K562 (cell line): ENCODE measurements at regions not wholly inside any gene's neighbourhood (a gene's known extent, or its start where the extent isn't known, plus 50 kb on each side); places are given as distances from the start of the nearest gene placed in this dataset.

Experiments
- ATAC-seq: fragments of 200-7000 bp; cut with Tn5 transposase; 3 replicates; pipeline ENCODE4 v1.9.1; 2020; ENCODE audit warnings: moderate library complexity
- BruUV-seq: library from RNA; stranded (reverse); fragments of 400-500 nt; replicated peaks from 2 replicates; lab custom pipeline; 2021; lab: Mats Ljungman, UMichigan
- CTCF ChIA-PET: fragments of 300-600 bp; formaldehyde crosslinking; extraction: SDS; loops from one replicate; lab custom pipeline; 2021; ENCODE audit warnings: low intra/inter-chr PET ratio; lab: Yijun Ruan, JAX
- POLR2A ChIA-PET: fragments of 300-600, 350-650 bp; sonication (Branson Sonifier 250); formaldehyde crosslinking; extraction: SDS; loops from one replicate; lab custom pipeline; 2021; ENCODE audit warnings: antibody characterized with exemption, inconsistent platforms; lab: Yijun Ruan, JAX
- DNase-seq, 4 experiments: peaks; one replicate each; pipeline versions ENCODE4 v3.0.0 to v3.0.0-alpha.2; 2011 to 2018; ENCODE audit warnings: low spot score in 3 of 4, mixed read lengths in 3 of 4; ENCODE audit errors: extremely low read depth in 1 of 4
- FAIRE-seq: peaks from 2 replicates; lab custom pipeline; 2011; peaks lifted over from hg19 to GRCh38; lab: Jason Lieb, UNC
- H2AFZ ChIP-seq: 2 replicates; pipeline ENCODE4 v1.6.0; 2011; ENCODE audit warnings: low read depth, low read length, control low read depth, inconsistent platforms
- H3K27ac ChIP-seq: fragments of 200-600 bp; 3 replicates; pipeline ENCODE4 v1.8.0; 2011; ENCODE audit warnings: low read depth, mild to moderate bottlenecking, control low read depth, inconsistent platforms, low read length, moderate library complexity, mixed read lengths; ENCODE audit errors: extremely low read depth
- H3K27me3 ChIP-seq, 2 experiments: fragments of 300-600 bp in 1 of 2; 2 replicates in 1 of 2; 3 replicates in 1 of 2; pipeline versions ENCODE4 v1.6.0 to v1.8.0; 2011; ENCODE audit warnings: inconsistent platforms in 2 of 2, low read length in 2 of 2, mild to moderate bottlenecking in 1 of 2, mixed read lengths in 1 of 2, moderate library complexity in 1 of 2; ENCODE audit not compliant: control insufficient read depth in 2 of 2, insufficient read depth in 2 of 2
- H3K36me3 ChIP-seq: fragments of 300-600 bp; 3 replicates; pipeline ENCODE4 v1.8.0; 2011; ENCODE audit warnings: mild to moderate bottlenecking, low read length, inconsistent platforms; ENCODE audit not compliant: control insufficient read depth, insufficient read depth
- H3K4me1 ChIP-seq, 2 experiments: fragments of 200-600 bp in 1 of 2; replicated peaks in 1 of 2; 2 replicates in 1 of 2; 3 replicates in 1 of 2; pipeline versions ENCODE4 v1.5.1 to v1.8.0; 2011; ENCODE audit warnings: inconsistent platforms in 2 of 2, low read length in 2 of 2, mild to moderate bottlenecking in 1 of 2, mixed read lengths in 1 of 2, moderate library complexity in 1 of 2; ENCODE audit not compliant: control insufficient read depth in 2 of 2, insufficient read depth in 2 of 2
- H3K4me2 ChIP-seq: 2 replicates; pipeline ENCODE4 v1.6.1; 2011; ENCODE audit warnings: low read length, control low read depth, inconsistent platforms, mixed read lengths; ENCODE audit not compliant: insufficient read depth
- H3K4me3 ChIP-seq: fragments of 200-600 bp; sonication (generic), shearing (Covaris generic); 2 replicates; pipeline ENCODE4 v1.5.1; 2016; ENCODE audit warnings: control low read depth, inconsistent platforms
- H3K79me2 ChIP-seq: fragments of 200-600 bp; 3 replicates; pipeline ENCODE4 v1.8.0; 2011; ENCODE audit warnings: low read length, inconsistent platforms; ENCODE audit not compliant: control insufficient read depth, insufficient read depth
- H3K9ac ChIP-seq, 2 experiments: 2 replicates each; pipeline versions ENCODE4 v1.6.0 to v1.6.1; 2011; ENCODE audit warnings: low read depth in 2 of 2, low read length in 2 of 2, control low read depth in 1 of 2, inconsistent platforms in 1 of 2, mild to moderate bottlenecking in 1 of 2, mixed read lengths in 1 of 2; ENCODE audit not compliant: insufficient read depth in 1 of 2
- H3K9me1 ChIP-seq: one replicate; pipeline ENCODE4 v1.6.0; 2011; ENCODE audit warnings: inconsistent platforms, mild to moderate bottlenecking, low read length, moderate library complexity; ENCODE audit not compliant: control insufficient read depth, insufficient read depth
- H3K9me3 ChIP-seq: replicated peaks from 2 replicates; pipeline ENCODE4 v1.5.1; 2011; ENCODE audit warnings: low read depth, low read length, inconsistent platforms; ENCODE audit not compliant: control insufficient read depth, insufficient read depth
- H4K20me1 ChIP-seq: replicated peaks from 2 replicates; pipeline ENCODE4 v1.6.1; 2011; ENCODE audit warnings: low read length, inconsistent platforms, mixed read lengths; ENCODE audit not compliant: control insufficient read depth, insufficient read depth
- BRCA1 ChIP-seq, 2 experiments: fragments of 450-650 bp in 1 of 2; sonication (generic) in 1 of 2; formaldehyde crosslinking in 1 of 2; IDR thresholded peaks; 2 replicates each; pipeline versions ENCODE4 v1.5.0 to v1.6.1; 2017 to 2020; ENCODE audit warnings: mild to moderate bottlenecking in 1 of 2, missing genetic modification reagents in 1 of 2
- BRD4 ChIP-seq: fragments of 200-600 bp; sonication (generic); IDR thresholded peaks from 2 replicates; pipeline ENCODE4 v1.6.1; 2017; ENCODE audit warnings: inconsistent platforms
- E2F4 ChIP-seq: sonication (generic); formaldehyde crosslinking; IDR thresholded peaks from 2 replicates; pipeline ENCODE4 v1.8.0; 2022; ENCODE audit warnings: mild to moderate bottlenecking, low read depth, missing genetic modification reagents
- E2F6 ChIP-seq, 2 experiments: IDR thresholded peaks; 2 replicates each; pipeline ENCODE4 v1.6.1; 2011; ENCODE audit warnings: borderline replicate concordance in 1 of 2, control low read depth in 1 of 2, low read depth in 1 of 2, low read length in 1 of 2, mild to moderate bottlenecking in 1 of 2, mixed read lengths in 1 of 2, moderate library complexity in 1 of 2; ENCODE audit not compliant: insufficient read depth in 1 of 2, insufficient read length in 1 of 2, poor library complexity in 1 of 2, severe bottlenecking in 1 of 2; ENCODE audit errors: extremely low read depth in 1 of 2
- GABPB1 ChIP-seq: sonication (generic); formaldehyde crosslinking; IDR thresholded peaks from 2 replicates; pipeline ENCODE4 v1.8.0; 2022; ENCODE audit warnings: mild to moderate bottlenecking, missing genetic modification reagents
- IRF9 ChIP-seq: fragments of 450-650 bp; IDR thresholded peaks from 2 replicates; pipeline ENCODE4 v1.6.1; 2016; ENCODE audit warnings: missing biosample characterization, missing genetic modification characterization
- KAT7 ChIP-seq: sonication (generic); formaldehyde crosslinking; IDR thresholded peaks from 2 replicates; pipeline ENCODE4 v1.8.0; 2022; ENCODE audit warnings: missing genetic modification reagents, mild to moderate bottlenecking, borderline replicate concordance
- MAFF ChIP-seq: IDR thresholded peaks from 2 replicates; pipeline ENCODE4 v1.6.1; 2012; ENCODE audit warnings: low read length, improper control_type of control experiment
- MAZ ChIP-seq, 2 experiments: fragments of 450-650 bp in 1 of 2; sonication (generic) in 1 of 2; formaldehyde crosslinking; IDR thresholded peaks in 1 of 2; conservative IDR thresholded peaks in 1 of 2; 2 replicates each; pipeline versions ENCODE4 v1.4.0 to v1.5.0; 2020; ENCODE audit warnings: mild to moderate bottlenecking in 1 of 2, missing genetic modification reagents in 1 of 2
- NR2C1 ChIP-seq, 2 experiments: fragments of 450-650 bp; IDR thresholded peaks; 2 replicates each; pipeline ENCODE4 v1.6.1; 2017; ENCODE audit warnings: mild to moderate bottlenecking in 2 of 2, antibody characterized with exemption in 1 of 2, inconsistent platforms in 1 of 2, missing compliant biosample characterization in 1 of 2, missing genetic modification characterization in 1 of 2
- PKNOX1 ChIP-seq: fragments of 450-650 bp; IDR thresholded peaks from 2 replicates; pipeline ENCODE4 v1.6.1; 2016
- TBL1XR1 ChIP-seq, 2 experiments: IDR thresholded peaks; 2 replicates each; pipeline ENCODE4 v1.6.1; 2012; ENCODE audit warnings: improper control_type of control experiment in 2 of 2, low read length in 2 of 2, mild to moderate bottlenecking in 1 of 2
- ZNF512 ChIP-seq: IDR thresholded peaks from 2 replicates; pipeline ENCODE4 v1.6.1; 2016; ENCODE audit warnings: missing genetic modification characterization, missing compliant biosample characterization
- ZNF639 ChIP-seq, 2 experiments: fragments of 200-800 bp in 1 of 2; sonication (Bioruptor generic) in 1 of 2; sonication (generic) in 1 of 2; formaldehyde crosslinking in 1 of 2; IDR thresholded peaks in 1 of 2; conservative IDR thresholded peaks in 1 of 2; 2 replicates each; pipeline versions ENCODE4 v1.5.0 to v1.6.1; 2016 to 2020; ENCODE audit warnings: missing compliant biosample characterization in 1 of 2, missing genetic modification characterization in 1 of 2, missing genetic modification reagents in 1 of 2
- WGBS: fragments of 100-300 bp; shearing (Covaris generic); methylation state at CpG from one replicate; pipeline ENCODE4 v1.1.6; 2016; ENCODE audit warnings: low coverage, mixed read lengths; ENCODE audit not compliant: insufficient coverage; ENCODE audit errors: missing lambda C conversion rate; 5-methylcytosine and 5-hydroxymethylcytosine counted together
- in situ Hi-C: fragments of 300-500 bp; cut with MboI; formaldehyde crosslinking; loops from 4 replicates; pipeline ENCODE4 v1.15.0; 2018; ENCODE audit warnings: inconsistent platforms, mixed read lengths
- intact Hi-C: fragments of 100-400 bp; cut with micrococcal nuclease; formaldehyde crosslinking; loops from 2 replicates; pipeline ENCODE4 v1.14.2; 2022

- H3K4me2 ChIP-seq: no peak overlapping the region
- intact Hi-C loops (no loop called here), in situ Hi-C loops (no loop called here)
- no peaks in the 10 kb centered on the region for H3K27me3 ChIP-seq
- BruUV-seq: no TSS peak
- no peak overlapping the region for H3K4me3 ChIP-seq
- ATAC-seq (no peak), FAIRE-seq (no peak), DNase-seq (no peak)
- no peaks in the 10 kb centered on the region for H4K20me1 ChIP-seq
- ChIA-PET CTCF (no interaction called here), POLR2A (no interaction called here)
- no peaks in the 10 kb centered on the region for H3K9me1 ChIP-seq
- H3K9ac ChIP-seq: no peak overlapping the region
- H3K9me3 ChIP-seq: no peaks in the 10 kb centered on the region
- WGBS: 10% methylated on average over 2 of the region's 2 CpGs
- no peak overlapping the region for H3K27ac ChIP-seq
- H3K4me1 ChIP-seq: no peaks in the 10 kb centered on the region
- H3K79me2 ChIP-seq: no peaks in the 10 kb centered on the region
- H3K36me3 ChIP-seq: no peaks in the 10 kb centered on the region
- H2AFZ ChIP-seq: no peak overlapping the region
- no peak for TF ChIP-seq ZNF512 (tag)
- TF ChIP-seq MAFF: no peak
- TF ChIP-seq IRF9 (tag): no peak
- TF ChIP-seq NR2C1 (IDR thresholded peaks at IDR 0.05): no peak
- TF ChIP-seq NR2C1 (tag; IDR thresholded peaks at IDR 0.05): no peak
- TF ChIP-seq KAT7 (CRISPR knock-in tag): no peak
- no peak for TF ChIP-seq BRCA1 (IDR thresholded peaks at IDR 0.05)
- no peak for TF ChIP-seq BRCA1 (CRISPR knock-in tag; IDR thresholded peaks at IDR 0.05)
- no peak for TF ChIP-seq TBL1XR1 (IDR thresholded peaks at IDR 0.05; ENCODE audit: low read length in 2 of 2)
- TF ChIP-seq GABPB1: no peak
- TF ChIP-seq E2F6 (IDR thresholded peaks at IDR 0.05; ENCODE audit: borderline replicate concordance in 1 of 2, extremely low read depth in 1 of 2, insufficient read depth in 1 of 2, insufficient read length in 1 of 2, low read depth in 1 of 2, low read length in 1 of 2, poor library complexity in 1 of 2, severe bottlenecking in 1 of 2): no peak
- TF ChIP-seq BRD4: no peak
- TF ChIP-seq PKNOX1: no peak
- TF ChIP-seq E2F4 (CRISPR knock-in tag): no peak
- TF ChIP-seq MAZ (CRISPR knock-in tag; conservative IDR thresholded peaks at IDR 0.05 in 1 of 2, IDR thresholded peaks at IDR 0.05 in 1 of 2): no peak
- no peak for TF ChIP-seq ZNF639 (CRISPR knock-in tag; conservative IDR thresholded peaks at IDR 0.05 in 1 of 2, IDR thresholded peaks at IDR 0.05 in 1 of 2)
Observed at GRCh38 chr2:33812707-33813106, 213.6 kb upstream of the FAM98A start.
